ENCODE measurements at regions not wholly inside any gene's neighbourhood (a gene's known extent, or its start where the extent isn't known, plus 50 kb on each side); places are given as distances from the start of the nearest gene placed in this dataset.

DNA sequence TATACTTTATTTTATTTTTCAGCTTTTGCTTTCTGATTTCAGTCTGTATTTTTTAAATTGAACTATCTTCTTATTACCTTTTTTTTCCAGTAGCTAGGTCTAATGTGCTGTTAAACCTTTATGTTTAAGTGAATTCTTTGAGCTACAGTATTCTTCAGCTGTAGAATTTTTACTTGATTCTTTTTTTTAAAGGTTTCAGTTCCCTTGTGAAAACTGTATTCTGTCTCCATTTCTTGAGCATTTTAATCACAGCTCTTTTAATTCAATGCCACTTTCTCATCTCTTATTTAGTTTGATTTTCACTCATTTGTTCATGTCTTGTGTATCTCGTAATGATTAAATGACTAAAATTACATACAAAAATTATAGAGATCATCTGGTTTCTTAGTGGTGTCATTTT, 233.8 kb downstream of the MTRR start:
- no peaks in the 10 kb centered on the region for H3K9me3 ChIP-seq
- H3K4me3 ChIP-seq (ENCODE audit: low read depth in 2 of 2, low read length in 1 of 2) = no peak overlapping the region
- H3F3A ChIP-seq (replicated peaks; ENCODE audit: insufficient read depth) = no peaks in the 10 kb centered on the region
- no peak overlapping the region for H3K4me2 ChIP-seq
- H3K4me1 ChIP-seq (ENCODE audit: control insufficient read depth in 1 of 2, insufficient read depth in 2 of 2, low read depth in 1 of 2, low read length in 1 of 2) = no peaks in the 10 kb centered on the region
- H3K9ac ChIP-seq = no peak overlapping the region
- DNase-seq = no peak
- ChIA-PET POLR2A (no interaction called here), CTCF (no interaction called here)
- no peaks in the 10 kb centered on the region for H3K27me3 ChIP-seq (ENCODE audit: insufficient read depth)
- H2AFZ ChIP-seq (ENCODE audit: low read depth) = no peak overlapping the region
- H4K20me1 ChIP-seq (ENCODE audit: insufficient read depth) = no peaks in the 10 kb centered on the region
- WGBS (ENCODE audit: low lambda C conversion rate) = 0% methylated on average over 1 of the region's 1 CpG
- H3K79me2 ChIP-seq (ENCODE audit: insufficient read depth) = no peaks in the 10 kb centered on the region
- H3K36me3 ChIP-seq (replicated peaks in 1 of 2; ENCODE audit: control insufficient read depth in 1 of 2, insufficient read depth in 2 of 2, low read length in 1 of 2) = no peaks in the 10 kb centered on the region
- TF ChIP-seq, protein P1, sequence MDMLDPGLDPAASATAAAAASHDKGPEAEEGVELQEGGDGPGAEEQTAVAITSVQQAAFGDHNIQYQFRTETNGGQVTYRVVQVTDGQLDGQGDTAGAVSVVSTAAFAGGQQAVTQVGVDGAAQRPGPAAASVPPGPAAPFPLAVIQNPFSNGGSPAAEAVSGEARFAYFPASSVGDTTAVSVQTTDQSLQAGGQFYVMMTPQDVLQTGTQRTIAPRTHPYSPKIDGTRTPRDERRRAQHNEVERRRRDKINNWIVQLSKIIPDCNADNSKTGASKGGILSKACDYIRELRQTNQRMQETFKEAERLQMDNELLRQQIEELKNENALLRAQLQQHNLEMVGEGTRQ (IDR thresholded peaks at IDR 0.05; ENCODE audit: borderline replicate concordance, low read depth, low read length) = no peak
- TF ChIP-seq NRF1 (IDR thresholded peaks at IDR 0.05; ENCODE audit: low read depth, low read length) = no peak
- TF ChIP-seq, protein P2, sequence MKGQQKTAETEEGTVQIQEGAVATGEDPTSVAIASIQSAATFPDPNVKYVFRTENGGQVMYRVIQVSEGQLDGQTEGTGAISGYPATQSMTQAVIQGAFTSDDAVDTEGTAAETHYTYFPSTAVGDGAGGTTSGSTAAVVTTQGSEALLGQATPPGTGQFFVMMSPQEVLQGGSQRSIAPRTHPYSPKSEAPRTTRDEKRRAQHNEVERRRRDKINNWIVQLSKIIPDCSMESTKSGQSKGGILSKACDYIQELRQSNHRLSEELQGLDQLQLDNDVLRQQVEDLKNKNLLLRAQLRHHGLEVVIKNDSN (IDR thresholded peaks at IDR 0.05; ENCODE audit: borderline replicate concordance, low read depth) = no peak
- TF ChIP-seq FOSL2 (IDR thresholded peaks at IDR 0.05; ENCODE audit: borderline replicate concordance, low read depth) = no peak
- no peak for TF ChIP-seq PBX3 (IDR thresholded peaks at IDR 0.05)
- no peak for TF ChIP-seq TCF12 (IDR thresholded peaks at IDR 0.05)
- no peak for TF ChIP-seq RCOR1 (IDR thresholded peaks at IDR 0.05; ENCODE audit: low read length)
- no peak for TF ChIP-seq YY1 (IDR thresholded peaks at IDR 0.05; ENCODE audit: low read depth)
- no peak for TF ChIP-seq TEAD4 (IDR thresholded peaks at IDR 0.05; ENCODE audit: borderline replicate concordance, insufficient read depth)
- H3K27ac ChIP-seq (ENCODE audit: low read depth in 2 of 2, low read length in 1 of 2) = no peak overlapping the region
- H3K9me2 ChIP-seq = no peaks in the 10 kb centered on the region

GRCh38 chr5:8114597-8115266, 245.8 kb downstream of the MTRR start:
- Histone ChIP-seq H3K9me3 (no peaks in the 10 kb centered on the region), H3K9ac (no peak overlapping the region), H3K27ac (ENCODE audit: low read depth in 2 of 2, low read length in 1 of 2) (no peak overlapping the region), H3K4me1 (ENCODE audit: control insufficient read depth in 1 of 2, insufficient read depth in 2 of 2, low read depth in 1 of 2, low read length in 1 of 2) (no peaks in the 10 kb centered on the region), H3K79me2 (ENCODE audit: insufficient read depth) (no peaks in the 10 kb centered on the region), H4K20me1 (ENCODE audit: insufficient read depth) (no peaks in the 10 kb centered on the region), H3K9me2 (no peaks in the 10 kb centered on the region), H3F3A (replicated peaks; ENCODE audit: insufficient read depth) (no peaks in the 10 kb centered on the region), H3K4me3 (ENCODE audit: low read depth in 2 of 2, low read length in 1 of 2) (no peak overlapping the region), H3K4me2 (no peak overlapping the region), H3K36me3 (replicated peaks in 1 of 2; ENCODE audit: control insufficient read depth in 1 of 2, insufficient read depth in 2 of 2, low read length in 1 of 2) (no peaks in the 10 kb centered on the region), H2AFZ (ENCODE audit: low read depth) (no peak overlapping the region), H3K27me3 (ENCODE audit: insufficient read depth) (no peaks in the 10 kb centered on the region)
- 3% methylated on average over 3 of the region's 3 CpGs for whole genome bisulfite sequencing (ENCODE audit: low lambda C conversion rate)
- ChIA-PET CTCF (no interaction called here), POLR2A (no interaction called here)
- TF ChIP-seq, protein P1 (IDR thresholded peaks at IDR 0.05; ENCODE audit: borderline replicate concordance, low read depth, low read length) = no peak
- TF ChIP-seq, protein P2 (IDR thresholded peaks at IDR 0.05; ENCODE audit: borderline replicate concordance, low read depth) = no peak
- TF ChIP-seq TEAD4 (IDR thresholded peaks at IDR 0.05; ENCODE audit: borderline replicate concordance, insufficient read depth) (no peak), FOXM1 (IDR thresholded peaks at IDR 0.05; ENCODE audit: low read depth) (no peak), NFIC (IDR thresholded peaks at IDR 0.05; ENCODE audit: borderline replicate concordance) (no peak), FOXJ3 (CRISPR knock-in tag; IDR thresholded peaks at IDR 0.05) (no peak), CHD2 (IDR thresholded peaks at IDR 0.05; ENCODE audit: low read length, partially characterized antibody) (no peak), PBX3 (IDR thresholded peaks at IDR 0.05) (no peak), ELF1 (IDR thresholded peaks at IDR 0.05) (no peak), TAF1 (IDR thresholded peaks at IDR 0.05; ENCODE audit: borderline replicate concordance, low read depth, low read length) (no peak), GATA2 (CRISPR knock-in tag; IDR thresholded peaks at IDR 0.05) (no peak), GABPA (IDR thresholded peaks at IDR 0.05; ENCODE audit: low read depth) (no peak)
- DNase-seq = no peak

Data from SK-N-SH (cell line).